ENCODE measurements at regions not wholly inside any gene's neighbourhood (a gene's known extent, or its start where the extent isn't known, plus 50 kb on each side); places are given as distances from the start of the nearest gene placed in this dataset.

GRCh38 chrX:94775640-94776039 is 1101.6 kb downstream of the FAM133A start:
- no peak for TF ChIP-seq CTCF (IDR thresholded peaks at IDR 0.05)
- no peak for TF ChIP-seq ZFX (IDR thresholded peaks at IDR 0.05; ENCODE audit: borderline replicate concordance)
